ENCODE measurements at regions not wholly inside any gene's neighbourhood (a gene's known extent, or its start where the extent isn't known, plus 50 kb on each side); places are given as distances from the start of the nearest gene placed in this dataset.

DNA sequence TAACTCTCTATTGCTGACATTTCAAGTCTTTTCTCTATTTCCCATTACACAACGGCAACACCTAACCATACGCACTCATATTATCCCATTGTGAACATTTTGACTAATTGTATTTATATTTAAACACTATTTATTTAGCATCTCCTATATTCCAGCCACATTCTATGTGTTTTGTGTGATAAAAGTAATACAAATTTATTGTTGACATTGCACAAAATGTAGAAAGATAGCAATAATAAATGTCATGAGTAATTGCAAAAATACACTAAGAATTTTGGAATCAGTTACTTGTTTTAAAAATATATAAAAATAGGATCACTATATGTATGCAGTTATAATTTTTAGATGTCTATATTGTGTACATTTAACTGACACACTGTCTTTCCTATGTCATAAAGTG is 413.0 kb upstream of the PTPRD start:
- no peak for ATAC-seq (ENCODE audit: insufficient read depth, low FRiP score)
- Histone ChIP-seq H3K36me3 (ENCODE audit: control insufficient read depth in 4 of 4, insufficient read depth in 4 of 4, low read length in 4 of 4) (no peaks in the 10 kb centered on the region), H3K4me1 (ENCODE audit: control insufficient read depth in 5 of 5, insufficient read depth in 5 of 5, low read length in 5 of 5) (peaks cover 0 to 9% (median 0%) of the 10 kb centered on the region in 5 donors), H3K9ac (ENCODE audit: insufficient read depth in 1 of 2, low read length in 2 of 2) (no peak overlapping the region), H3K4me3 (no peak overlapping the region), H3K27me3 (ENCODE audit: control insufficient read depth in 3 of 3, insufficient read depth in 3 of 3, low read length in 2 of 3) (no peaks in the 10 kb centered on the region), H3K9me3 (ENCODE audit: control insufficient read depth in 4 of 4, insufficient read depth in 3 of 4, low read length in 3 of 4) (peaks cover 0 to 3% (median 0%) of the 10 kb centered on the region in 4 donors), H3K27ac (ENCODE audit: low read depth in 1 of 2, low read length in 1 of 2) (no peak overlapping the region)
- no peak for DNase-seq
- 96% methylated on average over 2 of the region's 2 CpGs for WGBS, 2 donors
- TF ChIP-seq, protein P1, sequence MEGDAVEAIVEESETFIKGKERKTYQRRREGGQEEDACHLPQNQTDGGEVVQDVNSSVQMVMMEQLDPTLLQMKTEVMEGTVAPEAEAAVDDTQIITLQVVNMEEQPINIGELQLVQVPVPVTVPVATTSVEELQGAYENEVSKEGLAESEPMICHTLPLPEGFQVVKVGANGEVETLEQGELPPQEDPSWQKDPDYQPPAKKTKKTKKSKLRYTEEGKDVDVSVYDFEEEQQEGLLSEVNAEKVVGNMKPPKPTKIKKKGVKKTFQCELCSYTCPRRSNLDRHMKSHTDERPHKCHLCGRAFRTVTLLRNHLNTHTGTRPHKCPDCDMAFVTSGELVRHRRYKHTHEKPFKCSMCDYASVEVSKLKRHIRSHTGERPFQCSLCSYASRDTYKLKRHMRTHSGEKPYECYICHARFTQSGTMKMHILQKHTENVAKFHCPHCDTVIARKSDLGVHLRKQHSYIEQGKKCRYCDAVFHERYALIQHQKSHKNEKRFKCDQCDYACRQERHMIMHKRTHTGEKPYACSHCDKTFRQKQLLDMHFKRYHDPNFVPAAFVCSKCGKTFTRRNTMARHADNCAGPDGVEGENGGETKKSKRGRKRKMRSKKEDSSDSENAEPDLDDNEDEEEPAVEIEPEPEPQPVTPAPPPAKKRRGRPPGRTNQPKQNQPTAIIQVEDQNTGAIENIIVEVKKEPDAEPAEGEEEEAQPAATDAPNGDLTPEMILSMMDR (IDR thresholded peaks at IDR 0.05; ENCODE audit: control extremely low read depth, extremely low read depth) = no peak

GRCh38 chr9:11038366-11038765 is 425.6 kb upstream of the PTPRD start:
- Histone ChIP-seq H3K36me3 (ENCODE audit: control insufficient read depth in 4 of 4, insufficient read depth in 4 of 4, low read length in 4 of 4) (no peaks in the 10 kb centered on the region), H3K9ac (ENCODE audit: insufficient read depth in 1 of 2, low read length in 2 of 2) (no peak overlapping the region), H3K27ac (ENCODE audit: low read depth in 1 of 2, low read length in 1 of 2) (no peak overlapping the region), H3K9me3 (ENCODE audit: control insufficient read depth in 4 of 4, insufficient read depth in 3 of 4, low read length in 3 of 4) (no peaks in the 10 kb centered on the region), H3K4me1 (ENCODE audit: control insufficient read depth in 5 of 5, insufficient read depth in 5 of 5, low read length in 5 of 5) (no peaks in the 10 kb centered on the region), H3K4me3 (no peak overlapping the region), H3K27me3 (ENCODE audit: control insufficient read depth in 3 of 3, insufficient read depth in 3 of 3, low read length in 2 of 3) (no peaks in the 10 kb centered on the region)
- ATAC-seq (ENCODE audit: insufficient read depth, low FRiP score) (no peak), DNase-seq (no peak)
- 64 to 81% methylated on average over 7 of the region's 7 CpGs for WGBS, 2 donors
- TF ChIP-seq, protein P1 (IDR thresholded peaks at IDR 0.05; ENCODE audit: control extremely low read depth, extremely low read depth) = no peak

DNA sequence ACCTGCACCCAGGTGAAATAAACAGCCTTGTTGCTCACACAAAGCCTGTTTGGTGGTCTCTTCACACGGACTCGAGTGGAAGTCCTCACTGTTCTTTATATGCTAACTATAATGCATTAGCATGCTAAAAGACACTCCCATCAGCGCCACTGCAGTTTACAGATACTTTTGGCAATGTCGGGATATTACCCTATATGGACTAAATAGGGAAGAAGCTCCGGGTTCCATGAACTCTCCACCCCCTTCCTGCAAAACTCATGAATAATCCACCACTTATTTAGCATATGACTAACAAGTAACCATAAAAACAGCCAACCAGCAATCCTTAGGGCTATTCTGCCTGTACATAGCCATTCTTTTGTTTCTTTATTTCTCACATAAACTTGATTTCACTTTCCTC is 426.2 kb upstream of the PTPRD start:
- TF ChIP-seq, protein P1 (IDR thresholded peaks at IDR 0.05; ENCODE audit: control extremely low read depth, extremely low read depth) = no peak
- no peak overlapping the region for H3K9ac ChIP-seq (ENCODE audit: insufficient read depth in 1 of 2, low read length in 2 of 2)
- 81 to 82% methylated on average over 5 of the region's 5 CpGs for WGBS, 2 donors

GRCh38 chr9:11045589-11045988 is 432.8 kb upstream of the PTPRD start:
- H3K27me3 ChIP-seq (ENCODE audit: control insufficient read depth in 3 of 3, insufficient read depth in 3 of 3, low read length in 2 of 3) = no peaks in the 10 kb centered on the region
- no peaks in the 10 kb centered on the region for H3K9me3 ChIP-seq (ENCODE audit: control insufficient read depth in 4 of 4, insufficient read depth in 3 of 4, low read length in 3 of 4)
- H3K36me3 ChIP-seq (ENCODE audit: control insufficient read depth in 4 of 4, insufficient read depth in 4 of 4, low read length in 4 of 4) = no peaks in the 10 kb centered on the region
- H3K4me3 ChIP-seq = no peak overlapping the region
- H3K9ac ChIP-seq (ENCODE audit: insufficient read depth in 1 of 2, low read length in 2 of 2) = no peak overlapping the region
- no peaks in the 10 kb centered on the region for H3K4me1 ChIP-seq (ENCODE audit: control insufficient read depth in 5 of 5, insufficient read depth in 5 of 5, low read length in 5 of 5)
- DNase-seq (peak in 2 of 3 donors; percentile 6 to 7), ATAC-seq (ENCODE audit: insufficient read depth, low FRiP score) (no peak)
- H3K27ac ChIP-seq (ENCODE audit: low read depth in 1 of 2, low read length in 1 of 2) = no peak overlapping the region
- 66 to 78% methylated on average over 2 of the region's 2 CpGs for WGBS, 2 donors
- TF ChIP-seq, protein P1 (IDR thresholded peaks at IDR 0.05; ENCODE audit: control extremely low read depth, extremely low read depth) = no peak

More for the DNA sequence above, 426.2 kb upstream of the PTPRD start:
- no peaks in the 10 kb centered on the region for H3K9me3 ChIP-seq (ENCODE audit: control insufficient read depth in 4 of 4, insufficient read depth in 3 of 4, low read length in 3 of 4)
- no peaks in the 10 kb centered on the region for H3K36me3 ChIP-seq (ENCODE audit: control insufficient read depth in 4 of 4, insufficient read depth in 4 of 4, low read length in 4 of 4)
- no peak overlapping the region for H3K27ac ChIP-seq (ENCODE audit: low read depth in 1 of 2, low read length in 1 of 2)
- no peaks in the 10 kb centered on the region for H3K4me1 ChIP-seq (ENCODE audit: control insufficient read depth in 5 of 5, insufficient read depth in 5 of 5, low read length in 5 of 5)
- ATAC-seq (ENCODE audit: insufficient read depth, low FRiP score) = no peak
- H3K27me3 ChIP-seq (ENCODE audit: control insufficient read depth in 3 of 3, insufficient read depth in 3 of 3, low read length in 2 of 3) = no peaks in the 10 kb centered on the region
- no peak for DNase-seq
- no peak overlapping the region for H3K4me3 ChIP-seq

Measured in lung (tissue), 11 donors.